GM19324 (cell line): ENCODE measurements at regions not wholly inside any gene's neighbourhood (a gene's known extent, or its start where the extent isn't known, plus 50 kb on each side); places are given as distances from the start of the nearest gene placed in this dataset.

Experiments used
- ATAC-seq: cut with Tn5 transposase; IDR thresholded peaks from one replicate; pipeline ENCODE4 v1.9.1; 2021; ENCODE audit warnings: mild to moderate bottlenecking, moderate library complexity; ENCODE audit not compliant: unreplicated experiment, low FRiP score

GRCh38 chr9:91062281-91062680 lies 260.7 kb downstream of the SYK start:
- no peak for ATAC-seq

GRCh38 chr9:91063471-91063870 lies 261.9 kb downstream of the SYK start:
- ATAC-seq = no peak

DNA sequence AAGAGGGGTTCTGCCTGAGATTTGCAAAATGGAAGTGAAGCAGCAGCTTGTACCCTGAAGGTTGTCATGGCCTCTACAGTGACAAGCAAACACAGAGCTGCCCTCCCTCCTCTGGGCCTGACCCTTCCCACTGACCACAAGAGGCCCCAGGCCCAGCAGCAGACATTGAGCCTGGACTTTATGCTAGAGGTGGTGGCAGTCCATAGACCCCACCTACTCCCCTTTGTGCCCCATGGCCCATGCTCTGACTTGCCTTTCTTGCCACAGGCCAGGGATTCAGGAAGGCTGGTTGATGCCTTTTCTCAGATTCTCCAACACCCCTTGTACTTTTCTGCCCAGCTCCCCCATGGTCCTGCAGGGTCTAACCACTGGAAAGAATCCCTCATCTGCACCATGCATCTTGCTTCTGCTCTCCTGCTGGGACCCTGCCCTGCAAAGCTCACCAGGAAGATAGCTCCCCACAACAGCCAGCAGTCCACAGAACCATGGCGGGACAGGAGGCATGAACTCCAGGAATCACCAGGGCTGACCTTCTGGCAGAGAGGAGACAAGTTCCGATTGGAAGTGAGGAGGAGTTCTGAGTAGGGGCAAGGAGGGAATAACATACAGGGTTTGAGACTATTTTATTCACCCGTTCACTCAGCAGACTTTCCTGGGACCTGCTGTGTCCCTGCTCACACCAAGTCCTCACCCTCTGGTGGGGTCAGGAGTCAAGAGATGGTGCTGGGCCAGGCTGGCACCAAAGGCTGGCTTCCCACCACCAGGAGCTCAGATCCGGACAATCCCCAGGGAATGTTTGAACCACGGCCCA lies 263.8 kb downstream of the SYK start:
- no peak for ATAC-seq

GRCh38 chr9:91066042-91066415 lies 264.4 kb downstream of the SYK start:
- ATAC-seq = no peak

DNA sequence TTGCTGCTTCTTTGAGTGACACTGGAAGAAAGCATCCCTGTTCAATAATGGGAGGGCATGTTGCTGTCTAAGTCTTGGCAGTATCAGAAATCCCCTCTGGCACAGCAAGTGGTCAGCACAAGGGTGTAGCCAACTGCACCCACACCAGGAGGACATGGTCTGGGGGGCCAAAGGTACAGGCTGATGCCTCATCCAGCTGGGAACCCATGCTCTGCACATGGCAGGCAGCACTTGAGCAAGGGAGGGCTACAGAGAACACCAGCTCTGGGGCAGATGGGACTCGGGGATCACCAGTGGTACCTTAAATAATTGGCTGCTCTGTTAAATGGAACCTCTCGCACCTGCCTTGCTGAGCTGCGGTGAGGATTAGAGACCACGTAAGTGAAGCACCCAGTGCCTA lies 265.2 kb downstream of the SYK start:
- ATAC-seq = no peak

GRCh38 chr9:91067306-91067860 lies 265.8 kb downstream of the SYK start:
- no peak for ATAC-seq

- no peak for ATAC-seq
These were observed 269.8 kb downstream of the SYK start for GRCh38 chr9:91071184-91071990.

DNA sequence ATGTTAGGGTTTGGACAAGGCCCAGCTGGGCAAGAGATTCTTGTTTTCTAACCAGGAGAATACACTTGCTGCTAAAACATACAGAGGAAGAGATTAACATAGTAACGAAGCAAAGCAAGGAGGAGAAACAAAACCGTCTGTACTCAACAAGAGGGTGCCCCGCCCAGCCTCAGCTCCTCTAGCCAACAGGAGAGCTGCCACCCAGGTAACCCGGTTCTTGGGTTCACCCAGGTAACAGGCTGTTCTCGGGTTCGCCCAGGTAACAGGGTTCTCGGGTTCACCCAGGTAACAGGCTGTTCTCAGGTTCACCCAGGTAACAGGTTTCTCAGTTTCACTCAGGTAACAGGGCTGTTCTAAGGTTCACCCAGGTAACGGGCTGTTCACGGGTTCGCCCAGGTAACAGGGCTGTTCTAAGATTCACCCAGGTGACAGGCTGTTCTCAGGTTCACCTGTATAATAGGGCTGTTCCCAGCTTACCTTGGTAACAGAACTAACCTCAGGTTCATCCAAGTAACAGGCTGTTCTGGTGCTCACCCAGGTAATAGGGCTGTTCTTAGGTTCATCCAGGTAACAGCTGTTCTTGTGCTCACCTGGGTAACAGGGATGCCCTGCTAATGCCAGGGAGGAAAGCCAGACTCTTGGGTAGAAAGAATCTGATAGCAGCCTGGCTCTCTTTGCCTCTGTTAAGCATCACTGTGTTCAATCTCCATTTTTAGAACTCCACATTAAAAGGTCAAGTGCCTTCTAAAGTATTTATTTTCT lies 271.6 kb downstream of the SYK start:
- no peak for ATAC-seq

DNA sequence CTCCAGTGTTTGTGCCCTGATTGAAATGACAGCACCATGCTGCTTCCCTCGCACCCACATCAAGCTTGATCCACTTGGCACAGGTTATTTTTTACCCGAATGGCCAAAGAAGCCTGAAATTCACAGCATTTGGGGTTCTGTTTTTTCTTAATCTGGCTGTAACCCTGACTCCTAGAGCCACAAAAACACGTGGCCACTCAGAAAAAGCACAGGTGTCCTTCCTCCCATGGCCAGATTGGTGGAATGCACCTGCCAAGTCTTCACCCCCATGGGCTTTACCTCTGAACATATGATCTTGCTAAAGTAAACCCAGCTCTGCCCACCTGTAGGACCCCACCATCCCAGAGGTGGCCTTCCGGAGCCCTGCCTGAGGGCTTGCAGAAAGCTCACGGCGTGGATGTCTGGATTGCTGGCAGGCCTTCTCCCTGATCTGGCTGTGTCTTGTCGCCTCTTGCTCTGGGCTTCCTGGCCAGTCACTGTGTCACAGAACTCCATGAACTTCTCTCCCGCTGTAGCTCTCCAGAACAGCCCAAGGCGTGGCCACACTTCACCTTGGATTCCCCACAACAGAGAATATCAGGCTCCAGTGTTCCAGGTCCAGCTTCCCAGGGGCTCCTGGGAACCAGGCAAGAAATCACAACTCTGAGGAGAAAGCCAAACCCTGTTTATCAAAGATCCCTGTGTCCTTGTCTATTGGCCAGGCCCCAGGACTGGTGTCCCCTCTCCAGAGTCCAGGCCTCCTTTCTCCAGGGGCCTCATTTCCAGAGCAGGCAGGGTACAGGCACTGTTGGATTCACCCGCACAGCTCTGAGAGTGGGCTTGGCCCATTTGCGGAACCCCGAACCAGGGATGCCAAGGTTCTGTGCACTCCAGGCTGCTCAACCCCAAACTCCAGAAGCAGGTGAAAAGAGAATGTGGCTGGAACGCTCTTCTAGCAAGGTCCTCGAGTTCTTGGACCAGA lies 272.5 kb downstream of the SYK start:
- ATAC-seq = no peak

GRCh38 chr9:91074866-91075265 lies 273.2 kb downstream of the SYK start:
- ATAC-seq = no peak

DNA sequence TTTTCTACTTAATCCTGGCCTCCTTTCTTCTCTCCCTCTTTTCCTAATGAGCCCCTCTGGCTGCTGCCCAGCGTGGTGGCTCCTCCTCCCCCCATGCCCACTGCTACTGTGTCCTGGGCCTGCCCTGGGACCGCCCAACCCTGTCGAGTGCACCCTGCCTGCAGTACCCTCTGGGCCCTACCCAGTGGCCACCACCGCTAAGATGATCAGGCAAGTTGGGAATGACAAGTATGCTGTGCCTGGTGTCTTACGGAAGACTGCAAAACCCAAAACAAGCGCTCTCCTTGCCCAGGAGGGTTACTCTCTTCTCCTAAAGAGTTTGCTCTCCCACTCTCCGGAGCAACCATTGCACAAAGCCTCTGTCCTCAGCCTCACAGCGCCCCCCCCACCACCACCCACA lies 273.7 kb downstream of the SYK start:
- ATAC-seq = no peak

DNA sequence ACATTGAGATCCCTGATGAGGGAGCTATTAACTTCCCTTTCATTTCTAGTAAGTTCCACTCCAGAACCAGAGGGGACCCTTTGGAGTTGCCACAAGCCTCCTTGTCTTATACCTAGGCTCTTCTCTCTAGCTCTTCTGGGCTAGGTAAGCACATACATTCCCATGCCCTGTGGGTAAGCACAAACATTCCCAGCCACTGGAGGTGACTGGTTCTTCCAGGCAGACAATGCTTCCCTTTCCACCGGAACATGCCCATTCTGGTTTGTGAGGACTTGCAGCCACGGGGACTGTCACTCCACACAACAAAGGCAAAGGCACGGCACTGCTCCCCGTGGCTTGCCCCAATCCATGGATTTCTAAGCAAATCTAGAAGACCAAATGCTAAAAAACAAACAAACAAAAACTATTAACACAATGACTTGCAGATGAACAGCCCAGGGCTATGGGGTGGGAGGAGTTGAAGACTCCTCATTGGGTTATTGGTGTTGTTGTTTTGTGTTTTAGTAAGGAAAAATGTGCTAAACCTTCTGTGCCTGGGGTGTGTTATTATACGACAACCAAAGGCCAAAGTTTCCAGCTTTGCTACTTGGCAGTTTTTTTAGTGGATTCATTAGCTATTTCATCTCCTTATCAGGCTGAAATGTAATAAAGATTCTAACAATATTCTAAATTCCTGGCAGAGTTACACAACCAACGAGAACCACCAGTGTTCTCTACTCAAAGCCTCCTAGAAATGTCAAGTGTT lies 276.2 kb downstream of the SYK start:
- ATAC-seq = no peak

DNA sequence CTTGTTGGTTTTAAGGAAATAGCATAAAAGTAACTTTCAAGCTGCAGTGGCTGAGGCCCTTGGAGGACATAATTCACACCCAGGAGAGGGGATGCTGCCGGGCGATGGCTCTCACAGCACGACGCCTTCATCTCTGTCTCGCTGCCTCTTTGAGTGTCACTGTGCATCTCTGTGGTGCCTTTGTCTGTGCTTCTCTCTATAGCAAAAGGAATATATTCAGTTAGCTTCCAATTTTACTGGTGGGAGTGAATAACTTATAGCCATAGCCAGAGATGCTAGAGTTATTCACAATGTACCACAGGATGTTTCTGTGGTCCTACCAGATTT lies 276.7 kb downstream of the SYK start:
- no peak for ATAC-seq

DNA sequence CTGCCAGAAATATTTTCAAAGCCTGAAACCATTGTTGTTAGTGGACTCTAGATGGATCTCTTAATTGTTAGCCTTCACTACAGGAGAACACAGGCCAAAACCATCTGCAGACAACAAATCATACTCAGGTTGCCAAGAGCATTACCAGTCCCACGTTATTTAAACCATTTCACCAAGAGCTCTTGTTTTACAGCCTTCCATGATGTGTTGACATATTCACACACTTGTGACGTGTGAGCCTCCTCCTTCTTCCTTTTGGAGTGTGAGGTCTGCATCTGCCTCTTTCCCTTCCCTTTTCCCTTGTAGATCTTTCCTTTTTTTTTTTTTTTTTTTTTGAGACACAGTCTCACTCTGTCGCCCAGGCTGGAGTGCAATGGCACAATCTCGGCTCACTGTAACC lies 279.0 kb downstream of the AUH start:
- ATAC-seq = no peak

DNA sequence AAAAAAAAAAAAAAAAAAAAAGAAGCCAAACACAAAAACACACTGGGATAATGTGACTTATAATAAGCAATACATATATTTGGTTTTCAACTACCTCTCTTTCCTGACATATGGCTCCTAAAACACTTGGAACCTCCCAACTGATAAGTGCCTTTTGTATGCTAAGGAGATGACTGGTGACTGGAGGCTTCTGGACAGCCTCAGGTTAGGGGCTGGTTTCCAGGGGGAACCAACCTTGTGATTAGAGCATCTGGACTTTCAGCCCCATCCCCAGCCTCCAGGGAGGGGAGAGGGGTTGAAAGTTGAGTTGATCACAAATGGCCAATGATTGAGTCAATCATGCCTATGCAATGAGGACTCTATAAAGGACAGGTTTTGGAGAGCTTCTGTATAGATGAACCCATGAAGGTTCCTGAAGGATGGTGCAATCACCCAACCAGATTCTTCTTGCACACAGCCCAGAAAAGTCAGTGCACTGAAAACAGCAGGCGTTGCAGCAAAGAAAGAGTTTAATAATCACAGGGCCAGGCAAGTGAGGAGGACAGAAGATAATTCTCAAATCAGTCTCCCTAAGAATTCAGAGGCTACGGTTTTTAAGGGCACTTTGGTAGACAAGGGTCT lies 276.7 kb downstream of the AUH start:
- no peak for ATAC-seq

DNA sequence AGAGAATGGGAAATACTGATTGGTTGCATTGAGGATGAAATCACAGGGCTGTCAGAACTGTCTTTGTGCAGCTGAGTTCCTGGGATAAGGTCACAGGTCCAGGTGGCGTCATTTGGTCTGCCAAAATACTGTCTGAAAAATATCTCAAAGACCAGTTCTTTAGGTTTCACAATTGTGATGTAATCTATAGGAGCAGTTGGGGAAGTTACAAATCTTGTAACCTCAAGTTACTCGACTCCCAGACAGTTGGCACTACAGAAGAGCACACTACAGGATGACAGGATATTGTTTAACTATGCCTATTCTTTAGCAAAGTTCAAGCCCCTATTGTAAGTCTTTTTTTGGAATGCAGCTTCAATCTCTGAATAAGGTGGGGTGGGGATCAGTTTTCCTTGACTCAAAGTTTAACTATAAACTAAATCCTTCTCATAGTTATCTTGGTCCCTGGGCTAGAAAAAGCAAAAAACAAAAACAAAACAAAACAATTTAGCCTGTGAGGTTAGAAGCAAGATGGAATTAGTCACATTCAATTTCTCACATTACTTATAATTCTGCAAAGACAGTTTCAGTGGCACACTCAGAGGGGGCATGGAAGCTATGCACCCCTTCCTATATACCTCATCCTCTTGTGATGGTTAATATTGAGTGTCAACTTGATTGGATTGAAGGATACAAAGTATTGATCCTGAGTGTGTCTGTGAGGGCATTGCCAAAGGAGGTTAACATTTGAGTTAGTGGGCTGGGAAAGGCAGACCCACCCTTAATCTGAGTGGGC lies 276.0 kb downstream of the AUH start:
- ATAC-seq = no peak

GRCh38 chr9:91086657-91087461 lies 274.9 kb downstream of the AUH start:
- ATAC-seq = no peak
